GM12878 (cell line): ENCODE measurements at regions not wholly inside any gene's neighbourhood (a gene's known extent, or its start where the extent isn't known, plus 50 kb on each side); places are given as distances from the start of the nearest gene placed in this dataset.

Experiments used
- CHD2 ChIP-seq: IDR thresholded peaks from 2 replicates; pipeline ENCODE4 v1.6.1; 2011; ENCODE audit warnings: low read depth, low read length, improper control_type of control experiment, borderline replicate concordance
- E4F1 ChIP-seq: fragments of 450-650 bp; IDR thresholded peaks from 2 replicates; pipeline ENCODE4 v1.6.1; 2018; ENCODE audit warnings: borderline replicate concordance, mild to moderate bottlenecking; ENCODE audit not compliant: partially characterized antibody
- ETV6 ChIP-seq, 2 experiments: fragments of 450-650 bp in 1 of 2; IDR thresholded peaks in 1 of 2; conservative IDR thresholded peaks in 1 of 2; 2 replicates each; pipeline ENCODE4 v1.6.1; 2014; ENCODE audit warnings: antibody characterized with exemption in 1 of 2, borderline replicate concordance in 1 of 2, low read depth in 1 of 2, mild to moderate bottlenecking in 1 of 2, moderate library complexity in 1 of 2
- GABPA ChIP-seq: IDR thresholded peaks from 2 replicates; pipeline ENCODE4 v1.6.1; 2014; ENCODE audit warnings: antibody characterized with exemption, low read depth, mild to moderate bottlenecking, inconsistent platforms
- HCFC1 ChIP-seq: fragments of 150-350 bp; IDR thresholded peaks from 2 replicates; pipeline ENCODE4 v1.6.1; 2014; ENCODE audit warnings: low read length
- HDAC6 ChIP-seq: fragments of 200-600 bp; sonication (generic); IDR thresholded peaks from one replicate; pipeline ENCODE4 v1.8.0; 2017; ENCODE audit warnings: antibody characterized with exemption; ENCODE audit not compliant: unreplicated experiment
- HDGF ChIP-seq: fragments of 450-650 bp; IDR thresholded peaks from 2 replicates; pipeline ENCODE4 v1.6.1; 2016; ENCODE audit warnings: antibody characterized with exemption
- IKZF1 ChIP-seq: fragments of 450-650 bp; conservative IDR thresholded peaks from 2 replicates; pipeline ENCODE4 v1.6.1; 2017; ENCODE audit warnings: antibody characterized with exemption, mild to moderate bottlenecking
- LARP7 ChIP-seq: fragments of 450-650 bp; IDR thresholded peaks from 2 replicates; pipeline ENCODE4 v1.6.1; 2017; ENCODE audit warnings: mild to moderate bottlenecking
- NFXL1 ChIP-seq: fragments of 450-650 bp; IDR thresholded peaks from 2 replicates; pipeline ENCODE4 v1.6.1; 2017; ENCODE audit warnings: antibody characterized with exemption, mild to moderate bottlenecking, borderline replicate concordance
- PRDM15 ChIP-seq: fragments of 450-650 bp; formaldehyde crosslinking; IDR thresholded peaks from 2 replicates; pipeline ENCODE4 v1.4.0; 2020; ENCODE audit warnings: mild to moderate bottlenecking, moderate library complexity
- RAD21 ChIP-seq: IDR thresholded peaks from 2 replicates; pipeline ENCODE4 v1.6.1; 2011; ENCODE audit warnings: mild to moderate bottlenecking, low read depth, low read length, moderate library complexity; ENCODE audit not compliant: insufficient read depth
- RBBP5 ChIP-seq: fragments of 200-600 bp; sonication (generic); conservative IDR thresholded peaks from 2 replicates; pipeline ENCODE4 v1.6.1; 2016
- RUNX3 ChIP-seq: IDR thresholded peaks from 2 replicates; pipeline ENCODE4 v1.6.1; 2012; ENCODE audit warnings: low read length, inconsistent platforms
- SMAD1 ChIP-seq: fragments of 450-650 bp; IDR thresholded peaks from 2 replicates; pipeline ENCODE4 v1.6.1; 2018; ENCODE audit warnings: mild to moderate bottlenecking, low read depth; ENCODE audit not compliant: partially characterized antibody
- SMAD5 ChIP-seq: IDR thresholded peaks from 2 replicates; pipeline ENCODE4 v1.6.1; 2016; ENCODE audit warnings: antibody characterized with exemption, low read depth
- SREBF1 ChIP-seq: IDR thresholded peaks from 2 replicates; pipeline ENCODE4 v1.6.1; 2012; ENCODE audit warnings: mild to moderate bottlenecking, low read length
- SUZ12 ChIP-seq: fragments of 200-600 bp; sonication (generic); IDR thresholded peaks from one replicate; pipeline ENCODE4 v1.6.1; 2018; ENCODE audit warnings: antibody characterized with exemption, mild to moderate bottlenecking; ENCODE audit not compliant: unreplicated experiment
- TAF1 ChIP-seq: IDR thresholded peaks from 2 replicates; pipeline ENCODE4 v1.6.1; 2011; ENCODE audit warnings: mild to moderate bottlenecking, low read depth, low read length, borderline replicate concordance
- TBL1XR1 ChIP-seq: IDR thresholded peaks from 2 replicates; pipeline ENCODE4 v1.6.1; 2012; ENCODE audit warnings: low read depth, low read length, improper control_type of control experiment
- YY1 ChIP-seq: IDR thresholded peaks from 2 replicates; pipeline ENCODE4 v1.6.1; 2011; ENCODE audit warnings: low read depth, mild to moderate bottlenecking, low read length
- ZBTB40 ChIP-seq: fragments of 450-650 bp; IDR thresholded peaks from 2 replicates; pipeline ENCODE4 v1.6.1; 2016; ENCODE audit warnings: mild to moderate bottlenecking, moderate library complexity, borderline replicate concordance

GRCh38 chr4:128516301-128516969 is 228.8 kb upstream of the PGRMC2 start (continued):
- no peak for TF ChIP-seq ZBTB40
- TF ChIP-seq GABPA: no peak
- no peak for TF ChIP-seq LARP7
- no peak for TF ChIP-seq HDGF
- no peak for TF ChIP-seq PRDM15 (CRISPR knock-in tag)
- no peak for TF ChIP-seq SUZ12
- TF ChIP-seq HDAC6: no peak
- no peak for TF ChIP-seq HCFC1
- no peak for TF ChIP-seq CHD2
- TF ChIP-seq RAD21: no peak
- TF ChIP-seq ETV6 (conservative IDR thresholded peaks at IDR 0.05 in 1 of 2, IDR thresholded peaks at IDR 0.05 in 1 of 2; ENCODE audit: borderline replicate concordance in 1 of 2, low read depth in 1 of 2): no peak
- no peak for TF ChIP-seq SMAD5
- no peak for TF ChIP-seq E4F1
- no peak for TF ChIP-seq SREBF1
- peak; percentile 76 for TF ChIP-seq RUNX3
- no peak for TF ChIP-seq SMAD1
- no peak for TF ChIP-seq TAF1
- no peak for TF ChIP-seq NFXL1
- no peak for TF ChIP-seq TBL1XR1
- peak; percentile 61 for TF ChIP-seq IKZF1
- no peak for TF ChIP-seq YY1
- no peak for TF ChIP-seq RBBP5
